Tibial nerve (tissue), 4 donors: ENCODE measurements at regions not wholly inside any gene's neighbourhood (a gene's known extent, or its start where the extent isn't known, plus 50 kb on each side); places are given as distances from the start of the nearest gene placed in this dataset.

Source experiments
- EP300 ChIP-seq, 2 donors: sonication (generic); formaldehyde crosslinking; IDR thresholded peaks; one replicate each; pipeline ENCODE4 v1.6.1; 2017; ENCODE audit warnings: antibody characterized with exemption in 2 of 2, mild to moderate bottlenecking in 1 of 2
- POLR2A ChIP-seq, 2 donors: fragments of 450-650 bp; IDR thresholded peaks; one replicate each; pipeline ENCODE4 v1.6.1; 2017; ENCODE audit warnings: antibody characterized with exemption in 2 of 2, mild to moderate bottlenecking in 2 of 2, moderate library complexity in 2 of 2
- TF ChIP-seq, protein P1 (sequence below), 5 experiments: fragments of 200-600 bp in 3 of 5; fragments of 450-650 bp in 2 of 5; sonication (generic) in 3 of 5; IDR thresholded peaks; one replicate each; pipeline ENCODE4 v1.5.1; 2016 to 2019; ENCODE audit warnings: antibody characterized with exemption in 5 of 5, mild to moderate bottlenecking in 3 of 5, moderate library complexity in 2 of 5

DNA sequence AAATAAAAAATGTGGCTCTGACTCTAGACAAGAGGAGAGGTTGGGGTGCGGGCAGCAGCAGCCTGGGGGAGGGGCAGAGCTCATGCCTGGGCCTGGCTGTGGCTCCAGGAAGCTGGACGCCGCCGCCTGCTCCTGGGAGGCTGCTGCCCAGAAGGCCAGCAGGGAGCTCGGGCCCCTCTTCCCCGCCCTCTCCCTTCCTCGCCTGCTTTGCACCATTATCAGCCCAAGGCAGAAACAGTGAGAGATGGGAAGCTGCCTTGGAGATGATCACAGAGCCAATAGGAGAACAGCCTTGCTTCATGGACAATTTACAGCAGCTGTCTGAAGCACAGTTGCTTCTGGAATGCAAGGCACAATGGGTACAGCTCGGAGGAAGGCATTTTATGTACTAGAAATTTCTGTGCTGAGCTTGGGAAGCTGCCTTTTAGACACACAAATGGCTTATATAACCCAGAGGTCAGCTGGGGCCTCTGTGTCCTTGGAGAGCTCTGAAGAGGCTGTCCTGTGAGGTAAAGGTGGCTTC lies 55.3 kb upstream of the AFF3 start:
- TF ChIP-seq EP300 (IDR thresholded peaks at IDR 0.05): peak in 1 of 2 donors; percentile 24
- TF ChIP-seq POLR2A (IDR thresholded peaks at IDR 0.05): no peak
- TF ChIP-seq, protein P1, sequence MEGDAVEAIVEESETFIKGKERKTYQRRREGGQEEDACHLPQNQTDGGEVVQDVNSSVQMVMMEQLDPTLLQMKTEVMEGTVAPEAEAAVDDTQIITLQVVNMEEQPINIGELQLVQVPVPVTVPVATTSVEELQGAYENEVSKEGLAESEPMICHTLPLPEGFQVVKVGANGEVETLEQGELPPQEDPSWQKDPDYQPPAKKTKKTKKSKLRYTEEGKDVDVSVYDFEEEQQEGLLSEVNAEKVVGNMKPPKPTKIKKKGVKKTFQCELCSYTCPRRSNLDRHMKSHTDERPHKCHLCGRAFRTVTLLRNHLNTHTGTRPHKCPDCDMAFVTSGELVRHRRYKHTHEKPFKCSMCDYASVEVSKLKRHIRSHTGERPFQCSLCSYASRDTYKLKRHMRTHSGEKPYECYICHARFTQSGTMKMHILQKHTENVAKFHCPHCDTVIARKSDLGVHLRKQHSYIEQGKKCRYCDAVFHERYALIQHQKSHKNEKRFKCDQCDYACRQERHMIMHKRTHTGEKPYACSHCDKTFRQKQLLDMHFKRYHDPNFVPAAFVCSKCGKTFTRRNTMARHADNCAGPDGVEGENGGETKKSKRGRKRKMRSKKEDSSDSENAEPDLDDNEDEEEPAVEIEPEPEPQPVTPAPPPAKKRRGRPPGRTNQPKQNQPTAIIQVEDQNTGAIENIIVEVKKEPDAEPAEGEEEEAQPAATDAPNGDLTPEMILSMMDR (IDR thresholded peaks at IDR 0.05): no peak
